Adrenal gland (tissue), 5 donors: ENCODE measurements at regions not wholly inside any gene's neighbourhood (a gene's known extent, or its start where the extent isn't known, plus 50 kb on each side); places are given as distances from the start of the nearest gene placed in this dataset.

Experiments
- CTCF ChIP-seq, 6 experiments: fragments of 450-650 bp in 4 of 6; fragments of 200-600 bp in 2 of 6; sonication (generic) in 1 of 6; IDR thresholded peaks; 1 replicate in 5 of 6; 2 replicates in 1 of 6; pipeline versions ENCODE4 v1.5.1 to v1.8.0; 2016 to 2021; ENCODE audit warnings: antibody characterized with exemption in 6 of 6, mild to moderate bottlenecking in 2 of 6, moderate library complexity in 1 of 6
- POLR2A ChIP-seq, 2 donors: fragments of 450-650 bp; IDR thresholded peaks; one replicate each; pipeline ENCODE4 v1.6.1; 2017; ENCODE audit warnings: antibody characterized with exemption in 2 of 2, mild to moderate bottlenecking in 2 of 2, moderate library complexity in 1 of 2
- donor health status: DM: no; HTN: no; CAD: no.

GRCh38 chr9:129455151-129455995 lies 165.5 kb downstream of the C9orf50 start:
- no peak for TF ChIP-seq CTCF (IDR thresholded peaks at IDR 0.05)
- TF ChIP-seq POLR2A (IDR thresholded peaks at IDR 0.05) = no peak
